ENCODE measurements at regions not wholly inside any gene's neighbourhood (a gene's known extent, or its start where the extent isn't known, plus 50 kb on each side); places are given as distances from the start of the nearest gene placed in this dataset.

DNA sequence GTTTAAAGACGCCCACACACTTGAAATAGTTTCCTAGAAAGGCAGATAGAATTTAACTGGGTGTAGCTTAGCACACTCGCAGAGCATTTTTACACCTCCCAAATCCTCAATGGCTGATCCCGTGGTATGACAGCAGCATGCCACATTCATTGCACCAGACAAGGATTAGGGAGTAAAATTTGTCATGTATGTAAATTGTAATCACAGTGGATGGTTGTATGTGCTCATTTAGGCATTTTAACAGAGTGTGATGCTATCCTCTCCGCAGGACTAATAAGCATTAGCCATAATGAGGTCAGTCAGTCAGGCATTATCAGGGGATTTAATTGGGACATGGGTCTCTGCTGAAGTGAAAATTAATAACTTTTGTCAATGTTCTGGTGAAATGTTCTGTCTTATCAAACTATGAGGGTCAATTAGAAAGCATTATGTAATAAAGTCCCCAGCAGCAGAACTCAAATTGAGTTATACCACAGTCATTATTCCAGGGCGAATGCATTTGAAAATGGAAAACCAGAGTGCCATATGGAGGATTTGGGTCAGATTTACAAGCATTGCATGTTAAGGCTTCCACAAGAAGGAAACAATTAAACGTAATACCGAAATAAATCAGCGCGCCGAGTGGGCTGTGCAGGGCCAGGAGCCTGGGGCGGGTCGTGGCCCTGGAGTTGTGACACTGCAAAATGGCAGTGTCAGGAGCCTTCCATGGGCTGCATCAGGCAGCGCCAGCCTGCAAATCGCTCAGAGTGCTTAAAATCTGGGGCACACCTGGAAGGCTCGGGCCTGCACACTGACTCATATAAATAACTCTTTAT lies 602.2 kb downstream of the BNC2 start:
- H3K27me3 ChIP-seq (ENCODE audit: control insufficient read depth, insufficient read depth, low read length): no peaks in the 10 kb centered on the region
- no peak overlapping the region for H3K4me3 ChIP-seq (ENCODE audit: insufficient read depth, low read depth, low read length)
- H3K36me3 ChIP-seq (replicated peaks; ENCODE audit: control insufficient read depth, insufficient read depth, low read length): no peaks in the 10 kb centered on the region
- DNase-seq: no peak

- Histone ChIP-seq H3K36me3 (replicated peaks; ENCODE audit: control insufficient read depth, insufficient read depth, low read length) (no peaks in the 10 kb centered on the region), H3K27me3 (ENCODE audit: control insufficient read depth, insufficient read depth, low read length) (no peaks in the 10 kb centered on the region), H3K4me3 (ENCODE audit: insufficient read depth, low read depth, low read length) (no peak overlapping the region)
- DNase-seq: no peak
These were observed 598.5 kb downstream of the BNC2 start for GRCh38 chr9:16271967-16272366.

GRCh38 chr9:16272776-16273175 lies 597.7 kb downstream of the BNC2 start:
- H3K36me3 ChIP-seq (replicated peaks; ENCODE audit: control insufficient read depth, insufficient read depth, low read length): no peaks in the 10 kb centered on the region
- no peaks in the 10 kb centered on the region for H3K27me3 ChIP-seq (ENCODE audit: control insufficient read depth, insufficient read depth, low read length)
- no peak overlapping the region for H3K4me3 ChIP-seq (ENCODE audit: insufficient read depth, low read depth, low read length)
- no peak for DNase-seq

GRCh38 chr9:16275795-16276624 lies 594.5 kb downstream of the BNC2 start:
- H3K36me3 ChIP-seq (replicated peaks; ENCODE audit: control insufficient read depth, insufficient read depth, low read length): no peaks in the 10 kb centered on the region
- no peak for DNase-seq
- no peak overlapping the region for H3K4me3 ChIP-seq (ENCODE audit: insufficient read depth, low read depth, low read length)
- H3K27me3 ChIP-seq (ENCODE audit: control insufficient read depth, insufficient read depth, low read length): no peaks in the 10 kb centered on the region

DNA sequence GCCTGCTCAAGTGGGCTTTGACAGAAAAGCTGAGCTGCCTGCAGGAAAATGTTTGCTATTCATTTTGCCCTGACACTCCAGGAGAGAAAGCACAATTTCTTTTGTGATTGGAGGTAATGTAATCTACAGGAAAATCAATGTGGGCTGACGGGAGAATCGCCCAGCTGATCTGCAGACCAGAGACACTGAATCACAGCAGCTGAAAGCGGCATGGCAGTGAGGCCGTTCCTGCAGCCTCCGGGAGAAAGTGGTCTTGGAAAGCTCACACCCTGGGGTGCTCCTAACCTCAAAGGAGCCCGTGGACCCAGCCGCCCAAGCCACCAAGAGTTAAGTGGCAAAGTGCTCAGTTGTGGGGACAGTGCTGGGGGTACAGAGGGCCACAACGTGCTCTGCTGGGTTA lies 593.6 kb downstream of the BNC2 start:
- Histone ChIP-seq H3K4me3 (ENCODE audit: insufficient read depth, low read depth, low read length) (no peak overlapping the region), H3K27me3 (ENCODE audit: control insufficient read depth, insufficient read depth, low read length) (no peaks in the 10 kb centered on the region), H3K36me3 (replicated peaks; ENCODE audit: control insufficient read depth, insufficient read depth, low read length) (no peaks in the 10 kb centered on the region)
- DNase-seq: no peak

DNA sequence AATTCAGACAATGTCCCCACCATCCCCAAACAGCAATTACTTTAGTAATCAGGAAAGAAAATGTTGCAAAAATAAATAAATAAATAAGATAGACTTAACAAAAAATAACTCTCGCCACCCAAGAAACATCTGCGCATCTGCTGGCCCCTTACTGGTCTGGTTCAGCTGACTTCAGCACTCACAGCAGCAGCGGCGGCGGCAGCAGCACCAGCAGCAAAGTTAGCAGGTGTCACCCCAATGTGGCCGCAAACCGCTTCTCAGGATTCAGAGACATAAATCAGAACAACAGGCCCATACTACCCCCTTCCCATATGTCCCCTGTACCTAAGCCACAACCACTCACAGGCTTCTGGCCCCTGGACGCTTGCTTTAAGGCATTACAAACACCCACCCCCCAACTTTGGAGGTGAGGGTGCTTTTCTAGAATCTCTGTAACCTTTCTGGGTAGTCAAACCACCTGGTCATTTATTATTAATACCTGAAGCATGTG lies 593.0 kb downstream of the BNC2 start:
- H3K4me3 ChIP-seq (ENCODE audit: insufficient read depth, low read depth, low read length): no peak overlapping the region
- no peaks in the 10 kb centered on the region for H3K27me3 ChIP-seq (ENCODE audit: control insufficient read depth, insufficient read depth, low read length)
- DNase-seq: no peak
- H3K36me3 ChIP-seq (replicated peaks; ENCODE audit: control insufficient read depth, insufficient read depth, low read length): no peaks in the 10 kb centered on the region

- H3K27me3 ChIP-seq (ENCODE audit: control insufficient read depth, insufficient read depth, low read length): no peaks in the 10 kb centered on the region
- no peak for DNase-seq
- H3K36me3 ChIP-seq (replicated peaks; ENCODE audit: control insufficient read depth, insufficient read depth, low read length): no peaks in the 10 kb centered on the region
- no peak overlapping the region for H3K4me3 ChIP-seq (ENCODE audit: insufficient read depth, low read depth, low read length)
These were observed 592.0 kb downstream of the BNC2 start for GRCh38 chr9:16278326-16278999.

DNA sequence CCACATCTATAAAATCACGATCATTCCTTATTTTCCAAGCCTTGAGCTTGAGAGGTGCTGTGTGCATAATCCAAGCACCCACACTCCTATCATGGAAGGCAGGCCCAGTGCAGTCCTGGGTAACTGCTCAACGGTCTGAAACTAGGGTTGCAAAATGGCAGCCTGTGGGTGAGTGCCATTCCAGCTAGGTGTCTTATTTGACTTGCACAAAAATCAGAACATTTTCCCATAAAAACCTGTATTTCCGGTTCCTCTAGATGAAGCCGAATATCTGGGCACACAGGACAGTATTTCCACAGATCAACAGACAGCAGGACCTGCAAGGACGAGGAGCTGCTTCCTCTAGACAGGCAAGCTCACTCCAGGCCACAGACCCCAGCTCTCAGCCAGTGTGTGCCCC lies 588.8 kb downstream of the BNC2 start:
- no peak overlapping the region for H3K4me3 ChIP-seq (ENCODE audit: insufficient read depth, low read depth, low read length)
- no peaks in the 10 kb centered on the region for H3K36me3 ChIP-seq (replicated peaks; ENCODE audit: control insufficient read depth, insufficient read depth, low read length)
- no peaks in the 10 kb centered on the region for H3K27me3 ChIP-seq (ENCODE audit: control insufficient read depth, insufficient read depth, low read length)
- DNase-seq: no peak

DNA sequence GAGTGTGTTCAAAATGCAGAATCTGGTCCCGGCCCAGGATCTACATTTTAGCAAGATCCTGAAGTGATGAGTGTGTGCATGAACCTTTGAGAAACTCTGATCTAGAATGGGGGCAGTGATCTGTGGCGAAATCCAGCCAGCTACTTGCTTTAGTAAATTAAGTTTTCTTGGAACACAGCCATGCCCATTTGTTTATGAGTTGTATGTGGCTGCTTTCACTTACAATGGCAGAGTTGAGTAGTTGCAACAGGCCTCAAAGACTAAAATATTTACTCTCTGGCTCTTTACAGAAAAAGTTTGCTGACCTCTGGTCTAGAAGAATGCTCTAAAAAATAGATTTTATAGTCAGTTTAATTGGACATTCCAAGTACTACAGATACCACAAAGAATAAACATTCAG lies 588.3 kb downstream of the BNC2 start:
- Histone ChIP-seq H3K4me3 (ENCODE audit: insufficient read depth, low read depth, low read length) (no peak overlapping the region), H3K27me3 (ENCODE audit: control insufficient read depth, insufficient read depth, low read length) (no peaks in the 10 kb centered on the region), H3K36me3 (replicated peaks; ENCODE audit: control insufficient read depth, insufficient read depth, low read length) (no peaks in the 10 kb centered on the region)
- DNase-seq: no peak

DNA sequence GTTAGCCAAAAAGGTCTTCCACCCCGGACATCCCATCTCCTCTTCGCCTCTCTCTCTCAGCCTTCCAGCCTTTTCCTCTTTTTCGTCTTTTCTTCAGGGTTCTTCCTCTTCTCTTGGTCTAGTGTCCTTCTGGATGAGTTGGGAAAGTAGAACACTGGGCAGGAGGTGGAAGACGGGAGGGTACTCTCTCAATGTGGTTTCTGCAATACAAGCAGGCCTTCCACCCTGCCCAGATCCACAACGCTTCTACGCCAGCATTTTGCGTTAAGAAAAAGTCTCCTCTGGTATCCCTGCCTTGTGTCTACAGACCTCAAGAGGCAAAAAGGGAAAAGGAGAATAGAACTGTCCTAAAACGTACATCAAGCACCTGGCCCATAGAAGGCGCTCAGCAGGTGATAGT lies 587.8 kb downstream of the BNC2 start:
- H3K4me3 ChIP-seq (ENCODE audit: insufficient read depth, low read depth, low read length): no peak overlapping the region
- H3K27me3 ChIP-seq (ENCODE audit: control insufficient read depth, insufficient read depth, low read length): no peaks in the 10 kb centered on the region
- H3K36me3 ChIP-seq (replicated peaks; ENCODE audit: control insufficient read depth, insufficient read depth, low read length): no peaks in the 10 kb centered on the region
- no peak for DNase-seq

- no peak for DNase-seq
- H3K27me3 ChIP-seq (ENCODE audit: control insufficient read depth, insufficient read depth, low read length): no peaks in the 10 kb centered on the region
- H3K4me3 ChIP-seq (ENCODE audit: insufficient read depth, low read depth, low read length): no peak overlapping the region
- no peaks in the 10 kb centered on the region for H3K36me3 ChIP-seq (replicated peaks; ENCODE audit: control insufficient read depth, insufficient read depth, low read length)
These were observed 584.3 kb downstream of the BNC2 start for GRCh38 chr9:16286160-16286559.

GRCh38 chr9:16289639-16290038 lies 580.8 kb downstream of the BNC2 start:
- no peak for DNase-seq
- Histone ChIP-seq H3K36me3 (replicated peaks; ENCODE audit: control insufficient read depth, insufficient read depth, low read length) (no peaks in the 10 kb centered on the region), H3K27me3 (ENCODE audit: control insufficient read depth, insufficient read depth, low read length) (no peaks in the 10 kb centered on the region), H3K4me3 (ENCODE audit: insufficient read depth, low read depth, low read length) (no peak overlapping the region)

DNA sequence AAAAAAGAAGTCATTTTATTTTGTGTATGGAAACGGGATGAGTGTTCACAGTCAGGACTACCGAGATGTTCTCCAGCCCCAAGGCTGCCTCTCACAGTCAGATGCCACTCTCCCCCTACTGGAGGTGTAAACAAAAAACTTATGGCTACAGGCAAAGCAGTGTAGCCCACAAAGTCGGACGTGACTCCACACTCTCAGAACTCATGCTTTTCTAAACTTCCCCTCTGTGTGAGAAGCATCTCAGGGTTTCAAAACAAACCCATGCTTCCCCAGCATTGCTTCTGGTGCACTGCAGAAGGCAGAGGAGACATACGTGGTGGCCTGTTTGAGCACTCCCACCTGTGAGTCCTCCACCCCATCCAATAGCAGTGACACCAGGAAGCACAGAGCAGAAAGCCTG lies 580.3 kb downstream of the BNC2 start:
- no peak for DNase-seq
- Histone ChIP-seq H3K4me3 (ENCODE audit: insufficient read depth, low read depth, low read length) (no peak overlapping the region), H3K36me3 (replicated peaks; ENCODE audit: control insufficient read depth, insufficient read depth, low read length) (no peaks in the 10 kb centered on the region), H3K27me3 (ENCODE audit: control insufficient read depth, insufficient read depth, low read length) (no peaks in the 10 kb centered on the region)

DNA sequence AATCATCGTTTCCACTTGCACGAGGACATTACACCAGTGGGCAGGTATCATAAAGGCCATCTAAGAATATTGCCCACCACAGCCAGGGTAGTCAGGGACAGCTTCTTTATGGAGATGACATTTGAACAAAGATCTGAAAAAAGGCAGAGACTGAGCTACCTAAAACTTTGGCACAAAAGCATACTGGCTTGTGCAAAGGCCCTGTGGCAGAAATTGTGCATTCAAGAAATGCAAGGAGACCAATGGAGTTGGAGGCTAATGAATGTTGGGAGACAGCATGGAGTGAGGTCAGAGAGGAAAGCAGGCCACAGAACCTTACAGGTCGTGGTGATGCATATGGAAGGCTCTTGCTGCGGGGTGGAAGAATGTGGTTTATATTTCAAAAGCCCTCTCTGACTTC lies 578.5 kb downstream of the BNC2 start:
- DNase-seq: no peak
- H3K27me3 ChIP-seq (ENCODE audit: control insufficient read depth, insufficient read depth, low read length): no peaks in the 10 kb centered on the region
- no peaks in the 10 kb centered on the region for H3K36me3 ChIP-seq (replicated peaks; ENCODE audit: control insufficient read depth, insufficient read depth, low read length)
- H3K4me3 ChIP-seq (ENCODE audit: insufficient read depth, low read depth, low read length): no peak overlapping the region

DNA sequence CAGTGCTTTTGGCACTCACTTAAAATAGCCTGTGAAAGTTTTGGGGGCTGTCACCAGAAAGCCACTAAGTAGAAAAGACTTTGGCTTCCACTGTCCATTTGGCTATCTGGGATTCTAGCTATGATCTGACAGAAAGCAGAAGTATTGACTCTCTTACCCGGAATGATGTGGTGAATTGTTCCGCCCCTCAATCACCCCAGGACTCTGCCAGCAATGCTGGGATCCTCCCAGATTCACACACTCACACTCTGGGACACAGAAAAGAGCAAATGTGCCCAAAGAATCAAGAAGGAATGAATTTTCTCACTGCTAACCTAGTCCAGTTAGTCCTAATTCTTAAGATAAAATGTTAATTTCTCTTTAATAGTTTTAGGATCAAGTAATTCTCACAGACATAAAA lies 576.9 kb downstream of the BNC2 start:
- Histone ChIP-seq H3K36me3 (replicated peaks; ENCODE audit: control insufficient read depth, insufficient read depth, low read length) (no peaks in the 10 kb centered on the region), H3K4me3 (ENCODE audit: insufficient read depth, low read depth, low read length) (no peak overlapping the region)
- no peak for DNase-seq

More for the DNA sequence above, 576.9 kb downstream of the BNC2 start:
- H3K27me3 ChIP-seq (ENCODE audit: control insufficient read depth, insufficient read depth, low read length): no peaks in the 10 kb centered on the region
